MG63 (cell line): ENCODE measurements at regions not wholly inside any gene's neighbourhood (a gene's known extent, or its start where the extent isn't known, plus 50 kb on each side); places are given as distances from the start of the nearest gene placed in this dataset.
A peak's percentile ranks its signal among the peaks of the same experiment; 100 is the strongest.

ENCODE experiments used
- DNase-seq: peaks from one replicate; pipeline ENCODE4 v3.0.0-alpha.2; 2020
- H3K27me3 ChIP-seq: fragments of 250-450 bp; sonication (Bioruptor Pico); 2 replicates; pipeline ENCODE4 v1.5.1; 2020; ENCODE audit warnings: mild to moderate bottlenecking, moderate library complexity
- H3K36me3 ChIP-seq: fragments of 250-450 bp; sonication (Bioruptor Pico); 2 replicates; pipeline ENCODE4 v1.5.1; 2020; ENCODE audit warnings: mild to moderate bottlenecking, moderate library complexity
- H3K4me3 ChIP-seq: fragments of 250-450 bp; sonication (Bioruptor Pico); 2 replicates; pipeline ENCODE4 v1.5.1; 2020; ENCODE audit warnings: mild to moderate bottlenecking, moderate library complexity
- H3K9me3 ChIP-seq: fragments of 250-450 bp; sonication (Bioruptor Pico); 2 replicates; pipeline ENCODE4 v1.5.1; 2020; ENCODE audit warnings: mild to moderate bottlenecking, moderate library complexity

- Histone ChIP-seq H3K36me3 (no peaks in the 10 kb centered on the region), H3K9me3 (no peaks in the 10 kb centered on the region), H3K27me3 (no peaks in the 10 kb centered on the region), H3K4me3 (no peak overlapping the region)
- DNase-seq = no peak
These were observed 337.7 kb upstream of the MYT1L start for GRCh38 chr2:2668681-2669265.

- no peak overlapping the region for H3K4me3 ChIP-seq
- H3K9me3 ChIP-seq = no peaks in the 10 kb centered on the region
- H3K27me3 ChIP-seq = no peaks in the 10 kb centered on the region
- no peaks in the 10 kb centered on the region for H3K36me3 ChIP-seq
- no peak for DNase-seq
These were observed 336.6 kb upstream of the MYT1L start for GRCh38 chr2:2667690-2668089.

- Histone ChIP-seq H3K36me3 (no peaks in the 10 kb centered on the region), H3K9me3 (no peaks in the 10 kb centered on the region), H3K27me3 (no peaks in the 10 kb centered on the region), H3K4me3 (no peak overlapping the region)
- no peak for DNase-seq
These were observed 334.7 kb upstream of the MYT1L start for GRCh38 chr2:2665834-2666133.

GRCh38 chr2:2664989-2665833 is 334.1 kb upstream of the MYT1L start:
- no peak overlapping the region for H3K4me3 ChIP-seq
- peak; percentile 98 for DNase-seq
- no peaks in the 10 kb centered on the region for H3K36me3 ChIP-seq
- no peaks in the 10 kb centered on the region for H3K27me3 ChIP-seq
- H3K9me3 ChIP-seq = no peaks in the 10 kb centered on the region; the same call in 1 of the 2 replicates

- no peak overlapping the region for H3K4me3 ChIP-seq
These were observed 332.4 kb upstream of the MYT1L start for GRCh38 chr2:2663401-2664036.

GRCh38 chr2:2662847-2663356 is 331.8 kb upstream of the MYT1L start:
- DNase-seq = no peak
- Histone ChIP-seq H3K36me3 (no peaks in the 10 kb centered on the region), H3K9me3 (no peaks in the 10 kb centered on the region; the same call in 1 of the 2 replicates), H3K4me3 (no peak overlapping the region), H3K27me3 (no peaks in the 10 kb centered on the region)

More at GRCh38 chr2:2663401-2664036, 332.4 kb upstream of the MYT1L start:
- Histone ChIP-seq H3K27me3 (no peaks in the 10 kb centered on the region), H3K9me3 (no peaks in the 10 kb centered on the region; the same call in 1 of the 2 replicates), H3K36me3 (no peaks in the 10 kb centered on the region)
- peak; percentile 80 for DNase-seq

GRCh38 chr2:2662037-2662846 is 331.2 kb upstream of the MYT1L start:
- Histone ChIP-seq H3K9me3 (no peaks in the 10 kb centered on the region; the same call in 1 of the 2 replicates), H3K27me3 (no peaks in the 10 kb centered on the region), H3K36me3 (no peaks in the 10 kb centered on the region), H3K4me3 (no peak overlapping the region)
- DNase-seq = peak; percentile 93

- Histone ChIP-seq H3K9me3 (no peaks in the 10 kb centered on the region; the same call in 1 of the 2 replicates), H3K4me3 (no peak overlapping the region), H3K27me3 (no peaks in the 10 kb centered on the region), H3K36me3 (no peaks in the 10 kb centered on the region)
- peak; percentile 64 for DNase-seq
These were observed 329.8 kb upstream of the MYT1L start for GRCh38 chr2:2660789-2661355.

GRCh38 chr2:2657121-2657962 is 326.3 kb upstream of the MYT1L start:
- no peak for DNase-seq
- no peaks in the 10 kb centered on the region for H3K36me3 ChIP-seq
- H3K27me3 ChIP-seq = no peaks in the 10 kb centered on the region
- no peak overlapping the region for H3K4me3 ChIP-seq
- no peaks in the 10 kb centered on the region; the same call in 1 of the 2 replicates for H3K9me3 ChIP-seq

- no peak for DNase-seq
- Histone ChIP-seq H3K9me3 (no peaks in the 10 kb centered on the region; the same call in 1 of the 2 replicates), H3K27me3 (no peaks in the 10 kb centered on the region), H3K4me3 (no peak overlapping the region), H3K36me3 (no peaks in the 10 kb centered on the region)
These were observed 325.3 kb upstream of the MYT1L start for GRCh38 chr2:2656115-2657011.

- H3K36me3 ChIP-seq = no peaks in the 10 kb centered on the region
- no peak for DNase-seq
- no peaks in the 10 kb centered on the region for H3K27me3 ChIP-seq
- H3K9me3 ChIP-seq = no peaks in the 10 kb centered on the region; the same call in 1 of the 2 replicates
- no peak overlapping the region for H3K4me3 ChIP-seq
These were observed 324.5 kb upstream of the MYT1L start for GRCh38 chr2:2655453-2656114.

GRCh38 chr2:2653231-2653630 is 322.2 kb upstream of the MYT1L start:
- Histone ChIP-seq H3K36me3 (no peaks in the 10 kb centered on the region), H3K27me3 (no peaks in the 10 kb centered on the region), H3K9me3 (no peaks in the 10 kb centered on the region), H3K4me3 (no peak overlapping the region)
- DNase-seq = no peak

- Histone ChIP-seq H3K4me3 (no peak overlapping the region), H3K9me3 (no peaks in the 10 kb centered on the region), H3K27me3 (no peaks in the 10 kb centered on the region; the same call in 1 of the 2 replicates), H3K36me3 (no peaks in the 10 kb centered on the region)
- DNase-seq = no peak
These were observed 319.7 kb upstream of the MYT1L start for GRCh38 chr2:2650608-2651375.
